H1 (cell line): ENCODE measurements at regions not wholly inside any gene's neighbourhood (a gene's known extent, or its start where the extent isn't known, plus 50 kb on each side); places are given as distances from the start of the nearest gene placed in this dataset.

Source experiments
- CTCF ChIA-PET: fragments of 300-600 bp; sonication (Branson Sonifier 250); formaldehyde crosslinking; loops from one replicate; lab custom pipeline; 2021; ENCODE audit not compliant: partially characterized antibody; lab: Charles Lee
- POLR2A ChIA-PET: fragments of 300-600 bp; sonication (Branson Sonifier 250); formaldehyde crosslinking; loops from one replicate; lab custom pipeline; 2021; ENCODE audit warnings: inconsistent platforms; ENCODE audit not compliant: partially characterized antibody; lab: Charles Lee
- DNase-seq, 2 experiments: peaks; one replicate each; pipeline versions ENCODE4 v3.0.0 to v3.0.0-alpha.2; 2010 to 2022; ENCODE audit warnings: low spot score in 2 of 2, low read depth in 1 of 2, mixed read lengths in 1 of 2
- FAIRE-seq: peaks from 2 replicates; lab custom pipeline; 2011; peaks lifted over from hg19 to GRCh38; lab: Jason Lieb, UNC
- H2AFZ ChIP-seq: 2 replicates; pipeline ENCODE4 v1.8.1; 2012; ENCODE audit warnings: low read length, inconsistent platforms
- H2AK5ac ChIP-seq: 2 replicates; pipeline ENCODE4 v1.6.1; 2013; ENCODE audit warnings: low read depth, low read length
- H2BK120ac ChIP-seq: replicated peaks from 2 replicates; pipeline ENCODE3; 2013; ENCODE audit warnings: low read depth, low read length, inconsistent platforms
- H2BK12ac ChIP-seq: 2 replicates; pipeline ENCODE4 v1.6.1; 2013; ENCODE audit warnings: low read depth, low read length
- H2BK15ac ChIP-seq: 2 replicates; pipeline ENCODE4 v1.6.1; 2013; ENCODE audit warnings: low read length
- H2BK20ac ChIP-seq: 2 replicates; pipeline ENCODE4 v1.6.1; 2013; ENCODE audit warnings: low read length
- H2BK5ac ChIP-seq: 2 replicates; pipeline ENCODE4 v1.6.1; 2013; ENCODE audit warnings: low read depth, low read length
- H3K14ac ChIP-seq: 2 replicates; pipeline ENCODE4 v1.6.1; 2013; ENCODE audit warnings: inconsistent platforms; ENCODE audit not compliant: insufficient read length
- H3K18ac ChIP-seq: 2 replicates; pipeline ENCODE4 v1.6.1; 2013; ENCODE audit warnings: low read length; ENCODE audit errors: extremely low read depth
- H3K23ac ChIP-seq: 2 replicates; pipeline ENCODE4 v1.6.1; 2013; ENCODE audit warnings: inconsistent platforms; ENCODE audit not compliant: insufficient read length
- H3K23me2 ChIP-seq: 2 replicates; pipeline ENCODE4 v1.6.1; 2013; ENCODE audit warnings: low read depth, low read length
- H3K27ac ChIP-seq: 2 replicates; pipeline ENCODE4 v1.6.1; 2011; ENCODE audit warnings: low read depth, low read length, inconsistent platforms
- H3K27me3 ChIP-seq, 4 experiments: replicated peaks in 1 of 4; 1 replicate in 1 of 4; 2 replicates in 3 of 4; pipeline versions ENCODE4 v1.6.1 to v1.8.1; 2011 to 2013; ENCODE audit warnings: low read length in 3 of 4, mild to moderate bottlenecking in 3 of 4, inconsistent platforms in 2 of 4, mixed read lengths in 2 of 4, moderate library complexity in 1 of 4; ENCODE audit not compliant: control insufficient read depth in 3 of 4, insufficient read depth in 3 of 4; ENCODE audit errors: extremely low read depth in 1 of 4
- H3K36me3 ChIP-seq, 4 experiments: 2 replicates each; pipeline versions ENCODE4 v1.6.1 to v1.8.1; 2011 to 2013; ENCODE audit warnings: mild to moderate bottlenecking in 4 of 4, low read length in 3 of 4, moderate library complexity in 2 of 4, control low read depth in 1 of 4, inconsistent platforms in 1 of 4; ENCODE audit not compliant: insufficient read depth in 4 of 4, control insufficient read depth in 2 of 4
- H3K4ac ChIP-seq: replicated peaks from 2 replicates; pipeline ENCODE3; 2013; ENCODE audit warnings: low read length, low read depth, mixed read lengths, inconsistent platforms; ENCODE audit not compliant: insufficient read length
- H3K4me1 ChIP-seq, 4 experiments: replicated peaks in 1 of 4; 1 replicate in 1 of 4; 2 replicates in 3 of 4; pipeline versions ENCODE4 v1.6.1 to v1.8.1; 2011 to 2013; ENCODE audit warnings: low read length in 3 of 4, inconsistent platforms in 2 of 4, mixed read lengths in 1 of 4; ENCODE audit not compliant: insufficient read depth in 4 of 4, control insufficient read depth in 3 of 4
- H3K4me2 ChIP-seq, 2 experiments: 2 replicates each; pipeline versions ENCODE4 v1.6.1 to v1.8.1; 2011 to 2013; ENCODE audit warnings: low read depth in 2 of 2, low read length in 2 of 2, control low read depth in 1 of 2, inconsistent platforms in 1 of 2, mild to moderate bottlenecking in 1 of 2; ENCODE audit not compliant: insufficient read depth in 1 of 2
- H3K4me3 ChIP-seq, 4 experiments: fragments of 200-600, 300-600 bp in 1 of 4; sonication (generic), shearing (Covaris generic), sonication (Bioruptor Twin) in 1 of 4; 2 replicates each; pipeline versions ENCODE4 v1.5.1 to v1.8.1; 2011 to 2016; ENCODE audit warnings: low read length in 4 of 4, low read depth in 3 of 4, control low read depth in 2 of 4, inconsistent platforms in 2 of 4, mild to moderate bottlenecking in 2 of 4, mixed read lengths in 1 of 4, moderate library complexity in 1 of 4; ENCODE audit not compliant: insufficient read depth in 2 of 4; ENCODE audit errors: extremely low read depth in 1 of 4
- H3K56ac ChIP-seq: replicated peaks from 2 replicates; pipeline ENCODE3; 2013; ENCODE audit warnings: low read depth, mild to moderate bottlenecking, mixed read lengths, low read length, inconsistent platforms; ENCODE audit not compliant: insufficient read length
- H3K79me1 ChIP-seq: 2 replicates; pipeline ENCODE4 v1.6.1; 2013; ENCODE audit warnings: low read depth, low read length, control low read depth
- H3K79me2 ChIP-seq, 2 experiments: 2 replicates each; pipeline versions ENCODE4 v1.6.1 to v1.8.1; 2012 to 2013; ENCODE audit warnings: low read length in 2 of 2, mild to moderate bottlenecking in 2 of 2, inconsistent platforms in 1 of 2; ENCODE audit not compliant: insufficient read depth in 2 of 2, control insufficient read depth in 1 of 2
- H3K9ac ChIP-seq, 4 experiments: replicated peaks in 1 of 4; 1 replicate in 1 of 4; 2 replicates in 3 of 4; pipeline versions ENCODE4 v1.6.1 to v1.8.1; 2011 to 2013; ENCODE audit warnings: low read depth in 3 of 4, low read length in 3 of 4, control low read depth in 2 of 4, mild to moderate bottlenecking in 2 of 4, moderate library complexity in 2 of 4, inconsistent platforms in 1 of 4; ENCODE audit errors: extremely low read depth in 1 of 4
- H3K9me3 ChIP-seq, 2 experiments: 2 replicates each; pipeline versions ENCODE4 v1.6.1 to v1.8.1; 2012 to 2013; ENCODE audit warnings: mild to moderate bottlenecking in 2 of 2, moderate library complexity in 2 of 2, control low read depth in 1 of 2, inconsistent platforms in 1 of 2, low read depth in 1 of 2, low read length in 1 of 2, mixed read lengths in 1 of 2; ENCODE audit not compliant: insufficient read depth in 2 of 2
- H4K20me1 ChIP-seq, 2 experiments: replicated peaks in 1 of 2; 2 replicates each; pipeline versions ENCODE3 to v1.8.1; 2011 to 2013; ENCODE audit warnings: inconsistent platforms in 2 of 2, low read length in 2 of 2, mild to moderate bottlenecking in 1 of 2; ENCODE audit not compliant: insufficient read depth in 2 of 2, control insufficient read depth in 1 of 2
- H4K5ac ChIP-seq: 2 replicates; pipeline ENCODE4 v1.6.1; 2013; ENCODE audit warnings: low read length, low read depth, mixed read lengths, inconsistent platforms; ENCODE audit not compliant: insufficient read length
- H4K8ac ChIP-seq: 2 replicates; pipeline ENCODE4 v1.8.0; 2013; ENCODE audit warnings: mild to moderate bottlenecking, moderate library complexity, low read length, inconsistent platforms; ENCODE audit not compliant: insufficient read depth; ENCODE audit errors: extremely low read depth
- H4K91ac ChIP-seq: replicated peaks from 2 replicates; pipeline ENCODE3; 2013; ENCODE audit warnings: low read length, mixed read lengths, inconsistent platforms; ENCODE audit not compliant: insufficient read length
- RFX5 ChIP-seq: IDR thresholded peaks from 2 replicates; pipeline ENCODE4 v1.6.1; 2011; ENCODE audit warnings: low read depth, low read length, improper control_type of control experiment, borderline replicate concordance
- WGBS, 2 experiments: shearing (Covaris generic) in 1 of 2; methylation state at CpG; one replicate each; pipeline versions ENCODE4 v1.1.6 to v1.1.7; 2013 to 2015; ENCODE audit warnings: low lambda C conversion rate in 2 of 2, mixed read lengths in 2 of 2, inconsistent platforms in 1 of 2, low coverage in 1 of 2, missing lambda C conversion rate in 1 of 2; ENCODE audit not compliant: insufficient replicate concordance in 2 of 2, insufficient coverage in 1 of 2, insufficient read length in 1 of 2; ENCODE audit errors: extremely low coverage in 1 of 2, missing lambda C conversion rate in 1 of 2; 5-methylcytosine and 5-hydroxymethylcytosine counted together
- TF ChIP-seq, protein P1 (sequence below): IDR thresholded peaks from 2 replicates; pipeline ENCODE4 v1.6.1; 2012; ENCODE audit warnings: inconsistent platforms

DNA sequence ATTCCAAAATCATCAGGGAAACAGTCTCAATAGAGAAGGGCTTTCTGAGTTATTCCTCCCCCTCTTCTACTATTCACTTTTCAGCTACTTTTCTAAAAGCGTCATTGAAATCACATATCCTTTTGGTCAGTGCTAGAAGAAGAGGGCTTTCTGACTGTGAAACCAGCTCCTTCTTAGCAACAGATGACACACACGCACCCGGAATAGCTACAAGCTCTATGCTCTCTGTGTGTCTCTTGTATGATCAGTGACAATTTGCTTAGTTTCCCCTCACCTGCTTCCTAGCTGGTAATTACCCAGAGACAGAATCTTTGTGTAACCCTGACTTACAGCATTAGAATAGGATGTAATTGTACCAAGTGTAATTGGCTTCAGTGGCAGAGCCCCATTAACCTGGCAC is 268.1 kb upstream of the SLITRK2 start:
- no peak for FAIRE-seq
- H3K4me3 ChIP-seq, result no peak overlapping the region
- CTCF ChIA-PET, result no interaction called here
- no peaks in the 10 kb centered on the region for H3K79me2 ChIP-seq
- 100% methylated on average over 1 of the region's 3 CpGs; no CpG with 5 or more reads in 1 of the 2 experiments for WGBS, 2 experiments
- H2BK12ac ChIP-seq, result no peak overlapping the region
- H3K36me3 ChIP-seq, result no peaks in the 10 kb centered on the region
- DNase-seq, result no peak
- POLR2A ChIA-PET, result no interaction called here
- no peak overlapping the region for H4K91ac ChIP-seq
- no peak overlapping the region for H3K4me2 ChIP-seq
- H3K27ac ChIP-seq, result no peak overlapping the region
- H3K14ac ChIP-seq, result no peak overlapping the region
- H3K9ac ChIP-seq, result no peak overlapping the region
- H2AFZ ChIP-seq, result no peak overlapping the region
- no peak overlapping the region for H3K56ac ChIP-seq
- H3K23ac ChIP-seq, result no peak overlapping the region
- H3K79me1 ChIP-seq, result no peaks in the 10 kb centered on the region
- H3K27me3 ChIP-seq, result no peaks in the 10 kb centered on the region
- H4K5ac ChIP-seq, result no peak overlapping the region
- H2BK20ac ChIP-seq, result no peak overlapping the region
- no peak overlapping the region for H2BK120ac ChIP-seq
- H2AK5ac ChIP-seq, result no peak overlapping the region
- no peak overlapping the region for H3K18ac ChIP-seq
- peaks cover 0 to 5% of the 10 kb centered on the region in 2 experiments; a peak in 1 of 4 replicates for H3K9me3 ChIP-seq
- no peak overlapping the region for H2BK15ac ChIP-seq
- H4K20me1 ChIP-seq, result no peaks in the 10 kb centered on the region
- H3K4me1 ChIP-seq, result no peaks in the 10 kb centered on the region
- H2BK5ac ChIP-seq, result no peak overlapping the region
- no peak overlapping the region for H4K8ac ChIP-seq
- no peaks in the 10 kb centered on the region for H3K23me2 ChIP-seq
- TF ChIP-seq RFX5, result peak; percentile 55; the same call in 1 of the 2 replicates
- TF ChIP-seq, protein P1, sequence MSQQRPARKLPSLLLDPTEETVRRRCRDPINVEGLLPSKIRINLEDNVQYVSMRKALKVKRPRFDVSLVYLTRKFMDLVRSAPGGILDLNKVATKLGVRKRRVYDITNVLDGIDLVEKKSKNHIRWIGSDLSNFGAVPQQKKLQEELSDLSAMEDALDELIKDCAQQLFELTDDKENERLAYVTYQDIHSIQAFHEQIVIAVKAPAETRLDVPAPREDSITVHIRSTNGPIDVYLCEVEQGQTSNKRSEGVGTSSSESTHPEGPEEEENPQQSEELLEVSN, result no peak
- no peak overlapping the region for H3K4ac ChIP-seq
